Peyer's patch (tissue), 4 donors: ENCODE measurements at regions not wholly inside any gene's neighbourhood (a gene's known extent, or its start where the extent isn't known, plus 50 kb on each side); places are given as distances from the start of the nearest gene placed in this dataset.
"Not testable (repeated sequence)": the region's sequence is repeated elsewhere in the genome, so short reads cannot be mapped to it uniquely, and the experiment has no call there.

Experiments used
- POLR2A ChIP-seq, 2 donors: fragments of 450-650 bp; IDR thresholded peaks; one replicate each; pipeline ENCODE4 v1.5.1; 2017; ENCODE audit warnings: antibody characterized with exemption in 2 of 2, mild to moderate bottlenecking in 2 of 2, moderate library complexity in 2 of 2
- TF ChIP-seq, protein P1 (sequence below), 6 experiments: fragments of 450-650 bp in 4 of 6; fragments of 200-600 bp in 2 of 6; sonication (generic) in 1 of 6; IDR thresholded peaks; one replicate each; pipeline ENCODE4 v1.5.1; 2017 to 2019; ENCODE audit warnings: antibody characterized with exemption in 6 of 6, mild to moderate bottlenecking in 3 of 6, moderate library complexity in 1 of 6

- TF ChIP-seq, protein P1, sequence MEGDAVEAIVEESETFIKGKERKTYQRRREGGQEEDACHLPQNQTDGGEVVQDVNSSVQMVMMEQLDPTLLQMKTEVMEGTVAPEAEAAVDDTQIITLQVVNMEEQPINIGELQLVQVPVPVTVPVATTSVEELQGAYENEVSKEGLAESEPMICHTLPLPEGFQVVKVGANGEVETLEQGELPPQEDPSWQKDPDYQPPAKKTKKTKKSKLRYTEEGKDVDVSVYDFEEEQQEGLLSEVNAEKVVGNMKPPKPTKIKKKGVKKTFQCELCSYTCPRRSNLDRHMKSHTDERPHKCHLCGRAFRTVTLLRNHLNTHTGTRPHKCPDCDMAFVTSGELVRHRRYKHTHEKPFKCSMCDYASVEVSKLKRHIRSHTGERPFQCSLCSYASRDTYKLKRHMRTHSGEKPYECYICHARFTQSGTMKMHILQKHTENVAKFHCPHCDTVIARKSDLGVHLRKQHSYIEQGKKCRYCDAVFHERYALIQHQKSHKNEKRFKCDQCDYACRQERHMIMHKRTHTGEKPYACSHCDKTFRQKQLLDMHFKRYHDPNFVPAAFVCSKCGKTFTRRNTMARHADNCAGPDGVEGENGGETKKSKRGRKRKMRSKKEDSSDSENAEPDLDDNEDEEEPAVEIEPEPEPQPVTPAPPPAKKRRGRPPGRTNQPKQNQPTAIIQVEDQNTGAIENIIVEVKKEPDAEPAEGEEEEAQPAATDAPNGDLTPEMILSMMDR (IDR thresholded peaks at IDR 0.05) = not testable (repeated sequence)
- TF ChIP-seq POLR2A (IDR thresholded peaks at IDR 0.05) = not testable (repeated sequence)
Measured at GRCh38 chr10:42187501-42188195, 450.7 kb downstream of the ZNF33B start.
